CD14-positive monocyte (primary cell): ENCODE measurements at regions not wholly inside any gene's neighbourhood (a gene's known extent, or its start where the extent isn't known, plus 50 kb on each side); places are given as distances from the start of the nearest gene placed in this dataset.

Experiments
- DNase-seq, 3 donors: peaks; one replicate each; pipeline ENCODE4 v3.0.0-alpha.2; 2011 to 2022
- H2AFZ ChIP-seq: 2 replicates; pipeline ENCODE4 v1.6.0; 2012; ENCODE audit warnings: mild to moderate bottlenecking, low read depth, low read length, inconsistent platforms; ENCODE audit not compliant: insufficient read depth, poor library complexity, severe bottlenecking
- H3K27ac ChIP-seq, 2 donors: 1 replicate in 1 of 2; 2 replicates in 1 of 2; pipeline ENCODE4 v1.5.1; 2012 to 2013; ENCODE audit warnings: low read length in 2 of 2, control low read depth in 1 of 2, inconsistent platforms in 1 of 2, low read depth in 1 of 2, mild to moderate bottlenecking in 1 of 2
- H3K27me3 ChIP-seq, 2 donors: one replicate each; pipeline versions ENCODE4 v1.6.0 to v1.6.1; 2011 to 2013; ENCODE audit warnings: low read length in 2 of 2; ENCODE audit not compliant: control insufficient read depth in 2 of 2, insufficient read depth in 2 of 2
- H3K36me3 ChIP-seq, 2 donors: replicated peaks in 1 of 2; 1 replicate in 1 of 2; 2 replicates in 1 of 2; pipeline versions ENCODE4 v1.5.1 to v1.6.1; 2012 to 2013; ENCODE audit warnings: low read length in 2 of 2, control low read depth in 1 of 2, inconsistent platforms in 1 of 2, mild to moderate bottlenecking in 1 of 2; ENCODE audit not compliant: insufficient read depth in 2 of 2, control insufficient read depth in 1 of 2
- H3K4me1 ChIP-seq, 2 donors: 1 replicate in 1 of 2; 2 replicates in 1 of 2; pipeline versions ENCODE4 v1.5.1 to v1.6.1; 2012 to 2013; ENCODE audit warnings: low read length in 2 of 2, control low read depth in 1 of 2, inconsistent platforms in 1 of 2, mild to moderate bottlenecking in 1 of 2, moderate library complexity in 1 of 2; ENCODE audit not compliant: insufficient read depth in 2 of 2, control insufficient read depth in 1 of 2
- H3K4me2 ChIP-seq: replicated peaks from 2 replicates; pipeline ENCODE3; 2012; ENCODE audit warnings: low read length, moderate library complexity, mild to moderate bottlenecking; ENCODE audit not compliant: poor library complexity, severe bottlenecking; ENCODE audit errors: extremely low read depth
- H3K4me3 ChIP-seq, 3 experiments: fragments of 200-600 bp in 1 of 3; sonication (generic) in 1 of 3; replicated peaks in 1 of 3; 1 replicate in 2 of 3; 2 replicates in 1 of 3; pipeline ENCODE4 v1.5.1; 2011 to 2013; ENCODE audit warnings: low read length in 3 of 3, mild to moderate bottlenecking in 3 of 3, control low read depth in 2 of 3, low read depth in 2 of 3, inconsistent platforms in 1 of 3, moderate library complexity in 1 of 3
- H3K79me2 ChIP-seq: 2 replicates; pipeline ENCODE4 v1.6.0; 2012; ENCODE audit warnings: mild to moderate bottlenecking, control low read depth, inconsistent platforms, low read length, moderate library complexity; ENCODE audit not compliant: insufficient read depth
- H3K9ac ChIP-seq: 2 replicates; pipeline ENCODE4 v1.6.0; 2017; ENCODE audit warnings: low read length, mild to moderate bottlenecking; ENCODE audit not compliant: insufficient read depth, poor library complexity, severe bottlenecking
- H3K9me3 ChIP-seq, 2 donors: replicated peaks in 1 of 2; 1 replicate in 1 of 2; 2 replicates in 1 of 2; pipeline versions ENCODE4 v1.5.1 to v1.6.1; 2012 to 2013; ENCODE audit warnings: low read length in 2 of 2, control low read depth in 1 of 2; ENCODE audit not compliant: control insufficient read depth in 1 of 2, insufficient read depth in 1 of 2
- H4K20me1 ChIP-seq: 2 replicates; pipeline ENCODE4 v1.6.0; 2012; ENCODE audit warnings: mild to moderate bottlenecking, low read length, control low read depth, moderate library complexity; ENCODE audit not compliant: insufficient read depth
- H3K27ac Mint-ChIP-seq, 7 donors: one replicate each; pipeline ENCODE4 v1.8.0; 2020; ENCODE audit warnings: mild to moderate bottlenecking in 7 of 7, mixed read lengths in 7 of 7, moderate library complexity in 6 of 7, inconsistent platforms in 2 of 7
- H3K27me3 Mint-ChIP-seq, 3 donors: one replicate each; pipeline ENCODE4 v1.8.0; 2021 to 2022; ENCODE audit warnings: low read depth in 3 of 3, mild to moderate bottlenecking in 3 of 3, mixed read lengths in 3 of 3, moderate library complexity in 3 of 3, inconsistent platforms in 1 of 3
- H3K36me3 Mint-ChIP-seq, 2 donors: one replicate each; pipeline ENCODE4 v1.8.0; 2020; ENCODE audit warnings: mixed read lengths in 2 of 2, inconsistent platforms in 1 of 2, mild to moderate bottlenecking in 1 of 2
- H3K4me1 Mint-ChIP-seq: one replicate; pipeline ENCODE4 v1.8.0; 2020; ENCODE audit warnings: mild to moderate bottlenecking, mixed read lengths
- H3K4me3 Mint-ChIP-seq, 2 donors: one replicate each; pipeline ENCODE4 v1.8.0; 2020; ENCODE audit warnings: mild to moderate bottlenecking in 2 of 2, mixed read lengths in 2 of 2, moderate library complexity in 1 of 2
- H3K9me3 Mint-ChIP-seq, 7 donors: one replicate each; pipeline ENCODE4 v1.8.0; 2020 to 2022; ENCODE audit warnings: mixed read lengths in 7 of 7, mild to moderate bottlenecking in 6 of 7, moderate library complexity in 6 of 7, inconsistent platforms in 2 of 7
- CTCF ChIP-seq: fragments of 200-600 bp; IDR thresholded peaks from one replicate; pipeline ENCODE4 v1.8.0; 2022; ENCODE audit warnings: antibody characterized with exemption, mild to moderate bottlenecking
- WGBS: methylation state at CpG from one replicate; pipeline ENCODE4 v1.1.5; 2013; ENCODE audit warnings: missing lambda C conversion rate; ENCODE audit not compliant: insufficient coverage; 5-methylcytosine and 5-hydroxymethylcytosine counted together
- intact Hi-C, 2 donors: fragments of 100-400 bp; cut with micrococcal nuclease; formaldehyde crosslinking; loops; one replicate each; pipeline versions ENCODE4 v1.15.0 to v1.15.1; 2023

DNA sequence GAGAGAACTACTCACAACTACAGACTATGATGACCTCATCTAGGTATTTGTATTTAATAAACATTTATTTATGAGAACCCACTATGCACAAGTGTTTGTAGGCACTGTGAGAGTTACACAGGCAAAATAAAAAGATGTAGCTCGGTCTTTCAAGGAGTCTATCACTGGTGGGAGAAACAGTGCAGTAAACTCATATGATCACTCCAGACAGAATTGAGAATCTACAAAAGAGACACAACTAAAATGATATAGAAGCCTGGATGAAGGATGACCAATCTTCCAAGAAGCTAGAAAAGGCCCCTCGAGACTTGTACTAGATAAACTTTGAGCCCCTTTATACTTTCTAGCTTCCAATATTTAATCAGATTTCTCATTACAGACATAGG, 70.2 kb upstream of the ZBTB20 start:
- Mint-ChIP-seq H3K27me3 (peaks cover 2 to 3% (median 2%) of the 10 kb centered on the region in 3 donors), H3K9me3 (no peaks in the 10 kb centered on the region), H3K4me3 (no peak overlapping the region), H3K4me1 (peaks cover 3% of the 10 kb centered on the region), H3K27ac (no peak overlapping the region), H3K36me3 (no peaks in the 10 kb centered on the region)
- no peak overlapping the region for H3K4me2 ChIP-seq
- no peak for DNase-seq
- intact Hi-C loops = no loop called here
- no CpG with 5 or more reads among the region's 2 CpGs for WGBS
- no peak overlapping the region for H3K9ac ChIP-seq
- no peaks in the 10 kb centered on the region for H3K9me3 ChIP-seq
- H4K20me1 ChIP-seq = no peaks in the 10 kb centered on the region
- TF ChIP-seq CTCF = no peak
- no peak overlapping the region for H3K27ac ChIP-seq
- no peaks in the 10 kb centered on the region for H3K79me2 ChIP-seq
- H3K4me1 ChIP-seq = peaks cover 4 to 8% of the 10 kb centered on the region in 2 donors
- H2AFZ ChIP-seq = no peak overlapping the region
- peaks cover 0 to 2% of the 10 kb centered on the region in 2 donors for H3K27me3 ChIP-seq
- H3K4me3 ChIP-seq = no peak overlapping the region
- H3K36me3 ChIP-seq = no peaks in the 10 kb centered on the region

GRCh38 chr3:115217678-115218451, 70.8 kb upstream of the ZBTB20 start:
- no peaks in the 10 kb centered on the region for H3K9me3 ChIP-seq
- no peak overlapping the region for H3K9ac ChIP-seq
- no peak overlapping the region for H2AFZ ChIP-seq
- no peak overlapping the region for H3K4me2 ChIP-seq
- peak in 2 of 3 donors; percentile 0 to 9 for DNase-seq
- no peak overlapping the region for H3K4me3 Mint-ChIP-seq
- WGBS = 48% methylated on average over 2 of the region's 7 CpGs
- H3K27ac ChIP-seq = no peak overlapping the region
- H4K20me1 ChIP-seq = no peaks in the 10 kb centered on the region
- no peak overlapping the region for H3K4me3 ChIP-seq
- no peak overlapping the region for H3K27ac Mint-ChIP-seq
- H3K36me3 Mint-ChIP-seq = no peaks in the 10 kb centered on the region
- no peaks in the 10 kb centered on the region for H3K9me3 Mint-ChIP-seq
- TF ChIP-seq CTCF = peak; percentile 29
- peaks cover 0 to 6% of the 10 kb centered on the region in 2 donors for H3K4me1 ChIP-seq
- intact Hi-C loops = no loop called here
- H3K27me3 ChIP-seq = peaks cover 0 to 2% of the 10 kb centered on the region in 2 donors
- H3K27me3 Mint-ChIP-seq = peaks cover 2 to 3% (median 3%) of the 10 kb centered on the region in 3 donors
- H3K79me2 ChIP-seq = no peaks in the 10 kb centered on the region
- no peaks in the 10 kb centered on the region for H3K4me1 Mint-ChIP-seq
- no peaks in the 10 kb centered on the region for H3K36me3 ChIP-seq
